ENCODE measurements at regions not wholly inside any gene's neighbourhood (a gene's known extent, or its start where the extent isn't known, plus 50 kb on each side); places are given as distances from the start of the nearest gene placed in this dataset.

- no peak for DNase-seq (ENCODE audit: low spot score)
Observed at GRCh38 chr2:81234711-81235110, 930.2 kb upstream of the LRRTM1 start.

- DNase-seq (ENCODE audit: low spot score): no peak
Observed at GRCh38 chr2:81225756-81226155, 921.2 kb upstream of the LRRTM1 start.

GRCh38 chr2:81213598-81213997 lies 909.0 kb upstream of the LRRTM1 start:
- no peak for DNase-seq (ENCODE audit: low spot score)

- DNase-seq (ENCODE audit: low spot score): no peak
Observed at GRCh38 chr2:81206216-81206615, 901.7 kb upstream of the LRRTM1 start.

GRCh38 chr2:81196933-81197628 lies 892.5 kb upstream of the LRRTM1 start:
- no peak for DNase-seq (ENCODE audit: low spot score)

GRCh38 chr2:81196383-81196851 lies 891.9 kb upstream of the LRRTM1 start:
- DNase-seq (ENCODE audit: low spot score): no peak

- no peak for DNase-seq (ENCODE audit: low spot score)
Observed at GRCh38 chr2:81195774-81196382, 891.3 kb upstream of the LRRTM1 start.

- DNase-seq (ENCODE audit: low spot score): no peak
Observed at GRCh38 chr2:81195017-81195773, 890.6 kb upstream of the LRRTM1 start.

- DNase-seq (ENCODE audit: low spot score): no peak
Observed at GRCh38 chr2:81194581-81194980, 890.0 kb upstream of the LRRTM1 start.

- no peak for DNase-seq (ENCODE audit: low spot score)
Observed at GRCh38 chr2:81194176-81194575, 889.6 kb upstream of the LRRTM1 start.

GRCh38 chr2:81181845-81182244 lies 877.3 kb upstream of the LRRTM1 start:
- DNase-seq (ENCODE audit: low spot score): no peak

- no peak for DNase-seq (ENCODE audit: low spot score)
Observed at GRCh38 chr2:81171447-81171846, 866.9 kb upstream of the LRRTM1 start.

GRCh38 chr2:81163583-81163982 lies 859.0 kb upstream of the LRRTM1 start:
- no peak for DNase-seq (ENCODE audit: low spot score)

GRCh38 chr2:81158505-81158904 lies 854.0 kb upstream of the LRRTM1 start:
- DNase-seq (ENCODE audit: low spot score): no peak

- no peak for DNase-seq (ENCODE audit: low spot score)
Observed at GRCh38 chr2:81148323-81148722, 843.8 kb upstream of the LRRTM1 start.

- DNase-seq (ENCODE audit: low spot score): no peak
Observed at GRCh38 chr2:81136296-81136695, 831.7 kb upstream of the LRRTM1 start.

GRCh38 chr2:81097361-81097760 lies 792.8 kb upstream of the LRRTM1 start:
- no peak for DNase-seq (ENCODE audit: low spot score)

GRCh38 chr2:81093031-81093430 lies 788.5 kb upstream of the LRRTM1 start:
- DNase-seq (ENCODE audit: low spot score): no peak

- DNase-seq (ENCODE audit: low spot score): no peak
Observed at GRCh38 chr2:81087646-81088045, 783.1 kb upstream of the LRRTM1 start.

- DNase-seq (ENCODE audit: low spot score): no peak
Observed at GRCh38 chr2:81084101-81084500, 779.5 kb upstream of the LRRTM1 start.

- DNase-seq (ENCODE audit: low spot score): no peak
Observed at GRCh38 chr2:81078631-81079030, 774.1 kb upstream of the LRRTM1 start.

- DNase-seq (ENCODE audit: low spot score): no peak
Observed at GRCh38 chr2:81078102-81078501, 773.5 kb upstream of the LRRTM1 start.

- DNase-seq (ENCODE audit: low spot score): no peak
Observed at GRCh38 chr2:81077396-81077795, 772.8 kb upstream of the LRRTM1 start.

Data from ureter (tissue), 1 donor.